Retina (tissue), 1 donor: ENCODE measurements at regions not wholly inside any gene's neighbourhood (a gene's known extent, or its start where the extent isn't known, plus 50 kb on each side); places are given as distances from the start of the nearest gene placed in this dataset.
"Not testable (repeated sequence)": the region's sequence is repeated elsewhere in the genome, so short reads cannot be mapped to it uniquely, and the experiment has no call there.

Experiments used
- DNase-seq: peaks from one replicate; pipeline ENCODE4 v3.0.0-alpha.2; 2016

- no peak for DNase-seq
Observed at GRCh38 chr14:88985654-88986053, 161.2 kb downstream of the TTC8 start.

- no peak for DNase-seq
Observed at GRCh38 chr14:88986146-88986841, 161.8 kb downstream of the TTC8 start.

GRCh38 chr14:88986908-88987307 lies 162.5 kb downstream of the TTC8 start:
- not testable (repeated sequence) for DNase-seq

GRCh38 chr14:88987516-88987915 lies 163.1 kb downstream of the TTC8 start:
- no peak for DNase-seq

- DNase-seq = no peak
Observed at GRCh38 chr14:88989911-88990310, 165.5 kb downstream of the TTC8 start.

- no peak for DNase-seq
Observed at GRCh38 chr14:88990856-88991255, 166.4 kb downstream of the TTC8 start.

GRCh38 chr14:88992011-88992410 lies 167.6 kb downstream of the TTC8 start:
- DNase-seq = no peak

GRCh38 chr14:88993946-88994345 lies 169.5 kb downstream of the TTC8 start:
- no peak for DNase-seq

GRCh38 chr14:88995437-88996198 lies 171.2 kb downstream of the TTC8 start:
- DNase-seq = no peak

GRCh38 chr14:88998027-88998426 lies 173.6 kb downstream of the TTC8 start:
- DNase-seq = no peak

- no peak for DNase-seq
Observed at GRCh38 chr14:88999137-88999536, 174.7 kb downstream of the TTC8 start.

- DNase-seq = no peak
Observed at GRCh38 chr14:89000007-89000942, 175.8 kb downstream of the TTC8 start.

GRCh38 chr14:89004166-89004565 lies 179.7 kb downstream of the TTC8 start:
- no peak for DNase-seq

GRCh38 chr14:89007906-89008305 lies 183.5 kb downstream of the TTC8 start:
- no peak for DNase-seq

GRCh38 chr14:89011355-89012281 lies 187.2 kb downstream of the TTC8 start:
- DNase-seq = peak; percentile 40

GRCh38 chr14:89012282-89013097 lies 188.0 kb downstream of the TTC8 start:
- DNase-seq = no peak

GRCh38 chr14:89013098-89013504 lies 188.7 kb downstream of the TTC8 start:
- no peak for DNase-seq

GRCh38 chr14:89013698-89014568 lies 189.5 kb downstream of the TTC8 start:
- DNase-seq = no peak

- no peak for DNase-seq
Observed at GRCh38 chr14:89014569-89014850, 190.1 kb downstream of the TTC8 start.

GRCh38 chr14:89015016-89015415 lies 190.6 kb downstream of the TTC8 start:
- DNase-seq = no peak
